Ishikawa (cell line): ENCODE measurements at regions not wholly inside any gene's neighbourhood (a gene's known extent, or its start where the extent isn't known, plus 50 kb on each side); places are given as distances from the start of the nearest gene placed in this dataset.

Source experiments
- CEBPB ChIP-seq: IDR thresholded peaks from 2 replicates; pipeline ENCODE4 v1.6.1; 2012
- CREB1 ChIP-seq: IDR thresholded peaks from 2 replicates; pipeline ENCODE4 v1.6.1; 2012; ENCODE audit warnings: low read depth
- EGR1 ChIP-seq: IDR thresholded peaks from 2 replicates; pipeline ENCODE4 v1.6.1; 2012
- EP300 ChIP-seq: IDR thresholded peaks from 2 replicates; pipeline ENCODE4 v1.6.1; 2012; ENCODE audit warnings: borderline replicate concordance
- FOXM1 ChIP-seq: IDR thresholded peaks from 2 replicates; pipeline ENCODE4 v1.6.1; 2012; ENCODE audit warnings: low read depth, borderline replicate concordance
- MAX ChIP-seq: IDR thresholded peaks from 2 replicates; pipeline ENCODE4 v1.6.1; 2012
- NFIC ChIP-seq: IDR thresholded peaks from 2 replicates; pipeline ENCODE4 v1.6.1; 2012
- RAD21 ChIP-seq: IDR thresholded peaks from 2 replicates; pipeline ENCODE4 v1.6.1; 2012; ENCODE audit warnings: low read depth
- REST ChIP-seq: IDR thresholded peaks from 2 replicates; pipeline ENCODE4 v1.6.1; 2012; ENCODE audit warnings: low read depth, mild to moderate bottlenecking
- TAF1 ChIP-seq: IDR thresholded peaks from 2 replicates; pipeline ENCODE4 v1.6.1; 2012; ENCODE audit warnings: low read depth, mild to moderate bottlenecking
- TCF12 ChIP-seq: IDR thresholded peaks from 2 replicates; pipeline ENCODE4 v1.6.1; 2012; ENCODE audit warnings: low read depth
- TEAD4 ChIP-seq: IDR thresholded peaks from 2 replicates; pipeline ENCODE4 v1.6.1; 2012
- USF1 ChIP-seq: IDR thresholded peaks from 2 replicates; pipeline ENCODE4 v1.6.1; 2012
- YY1 ChIP-seq: IDR thresholded peaks from 2 replicates; pipeline ENCODE4 v1.6.1; 2012; ENCODE audit warnings: low read depth
- ZBTB7A ChIP-seq: IDR thresholded peaks from 2 replicates; pipeline ENCODE4 v1.6.1; 2012; ENCODE audit warnings: low read depth

- no peak for TF ChIP-seq NFIC
- TF ChIP-seq CEBPB = no peak
- no peak for TF ChIP-seq TCF12
- no peak for TF ChIP-seq ZBTB7A
- TF ChIP-seq RAD21 = no peak
- TF ChIP-seq USF1 = no peak
- TF ChIP-seq FOXM1 = no peak
- TF ChIP-seq YY1 = no peak
- TF ChIP-seq TAF1 = no peak
- TF ChIP-seq EGR1 = no peak
- no peak for TF ChIP-seq TEAD4
- TF ChIP-seq REST = no peak
- no peak for TF ChIP-seq MAX
- TF ChIP-seq CREB1 = no peak
- no peak for TF ChIP-seq EP300
Observed at GRCh38 chr5:136665331-136665730, 300.0 kb upstream of the TRPC7 start.

GRCh38 chr5:136661026-136661425, 295.7 kb upstream of the TRPC7 start:
- TF ChIP-seq CEBPB = no peak
- no peak for TF ChIP-seq ZBTB7A
- TF ChIP-seq RAD21 = no peak
- TF ChIP-seq CREB1 = no peak
- no peak for TF ChIP-seq EP300
- TF ChIP-seq YY1 = no peak
- no peak for TF ChIP-seq TAF1
- no peak for TF ChIP-seq MAX
- TF ChIP-seq NFIC = no peak
- no peak for TF ChIP-seq REST
- no peak for TF ChIP-seq USF1
- no peak for TF ChIP-seq TCF12
- no peak for TF ChIP-seq TEAD4
- no peak for TF ChIP-seq FOXM1
- no peak for TF ChIP-seq EGR1

- no peak for TF ChIP-seq YY1
- no peak for TF ChIP-seq FOXM1
Observed at GRCh38 chr5:136656811-136657210, 291.5 kb upstream of the TRPC7 start.

GRCh38 chr5:136655468-136655867, 290.1 kb upstream of the TRPC7 start:
- TF ChIP-seq TEAD4 (no peak), EP300 (no peak), TCF12 (no peak), MAX (no peak), ZBTB7A (no peak), NFIC (no peak), FOXM1 (no peak), EGR1 (no peak), YY1 (no peak), CEBPB (no peak), RAD21 (no peak), CREB1 (no peak), REST (no peak), TAF1 (no peak), USF1 (no peak)
